H1 (cell line): ENCODE measurements at regions not wholly inside any gene's neighbourhood (a gene's known extent, or its start where the extent isn't known, plus 50 kb on each side); places are given as distances from the start of the nearest gene placed in this dataset.

Source experiments
- CTCF ChIP-seq, 3 experiments: IDR thresholded peaks; 1 replicate in 2 of 3; 2 replicates in 1 of 3; pipeline versions ENCODE4 v1.5.1 to v1.6.1; 2011; ENCODE audit warnings: low read length in 3 of 3, mild to moderate bottlenecking in 3 of 3, inconsistent platforms in 2 of 3, low read depth in 1 of 3, moderate library complexity in 1 of 3; ENCODE audit not compliant: insufficient read depth in 1 of 3; ENCODE audit errors: control extremely low read depth in 1 of 3
- GABPA ChIP-seq: IDR thresholded peaks from 2 replicates; pipeline ENCODE4 v1.6.1; 2011; ENCODE audit warnings: mild to moderate bottlenecking, low read length, moderate library complexity, borderline replicate concordance; ENCODE audit not compliant: insufficient read depth
- JUN ChIP-seq: IDR thresholded peaks from 2 replicates; pipeline ENCODE4 v1.6.1; 2011; ENCODE audit warnings: low read depth, mild to moderate bottlenecking, improper control_type of control experiment, low read length
- MAX ChIP-seq: IDR thresholded peaks from 2 replicates; pipeline ENCODE4 v1.6.1; 2012; ENCODE audit warnings: inconsistent platforms
- POLR2A ChIP-seq, 2 experiments: IDR thresholded peaks; 1 replicate in 1 of 2; 2 replicates in 1 of 2; pipeline ENCODE4 v1.6.1; 2011; ENCODE audit warnings: low read depth in 2 of 2, low read length in 2 of 2, mild to moderate bottlenecking in 2 of 2; ENCODE audit errors: control extremely low read depth in 1 of 2
- POLR2AphosphoS5 ChIP-seq: IDR thresholded peaks from 2 replicates; pipeline ENCODE4 v1.6.1; 2011; ENCODE audit warnings: low read depth, low read length
- RAD21 ChIP-seq, 2 experiments: IDR thresholded peaks in 1 of 2; conservative IDR thresholded peaks in 1 of 2; 2 replicates each; pipeline ENCODE4 v1.6.1; 2011; ENCODE audit warnings: low read depth in 2 of 2, low read length in 2 of 2, improper control_type of control experiment in 1 of 2, inconsistent platforms in 1 of 2, mild to moderate bottlenecking in 1 of 2, moderate library complexity in 1 of 2
- TCF12 ChIP-seq: IDR thresholded peaks from 2 replicates; pipeline ENCODE4 v1.6.1; 2011; ENCODE audit warnings: low read depth, mild to moderate bottlenecking, low read length

GRCh38 chr6:90439586-90439985 lies 142.9 kb upstream of the BACH2 start:
- TF ChIP-seq MAX (no peak), GABPA (no peak), TCF12 (no peak), CTCF (IDR thresholded peaks at IDR 0.05; ENCODE audit: control extremely low read depth in 1 of 3, insufficient read depth in 1 of 3, low read depth in 1 of 3, low read length in 3 of 3) (no peak), POLR2A (IDR thresholded peaks at IDR 0.05; ENCODE audit: control extremely low read depth in 1 of 2, low read depth in 2 of 2, low read length in 2 of 2) (no peak), RAD21 (IDR thresholded peaks at IDR 0.05 in 1 of 2, conservative IDR thresholded peaks at IDR 0.05 in 1 of 2; ENCODE audit: low read depth in 2 of 2, low read length in 2 of 2) (no peak), JUN (no peak), POLR2AphosphoS5 (no peak)
